ENCODE measurements at regions not wholly inside any gene's neighbourhood (a gene's known extent, or its start where the extent isn't known, plus 50 kb on each side); places are given as distances from the start of the nearest gene placed in this dataset.

DNA sequence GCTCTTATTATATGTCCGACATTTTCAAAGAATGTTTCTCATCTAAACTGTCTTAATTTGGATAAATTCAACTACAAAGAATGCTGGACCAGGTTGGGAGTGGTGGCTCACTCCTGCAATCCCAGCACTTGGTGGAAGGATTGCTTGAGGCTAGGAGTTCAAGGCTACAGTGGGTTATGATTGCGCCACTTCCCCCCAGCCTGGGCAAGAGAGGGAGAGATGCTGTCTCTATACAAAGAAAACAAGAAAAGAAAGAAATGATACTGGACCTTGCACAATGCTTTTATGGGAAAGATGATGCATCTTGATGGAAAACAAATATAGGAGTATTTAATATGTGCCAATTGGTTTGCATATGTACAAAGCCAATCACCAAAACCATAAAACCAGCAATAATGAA is 296.7 kb downstream of the LPIN1 start:
- FAIRE-seq, result no peak
- TF ChIP-seq, protein P1, sequence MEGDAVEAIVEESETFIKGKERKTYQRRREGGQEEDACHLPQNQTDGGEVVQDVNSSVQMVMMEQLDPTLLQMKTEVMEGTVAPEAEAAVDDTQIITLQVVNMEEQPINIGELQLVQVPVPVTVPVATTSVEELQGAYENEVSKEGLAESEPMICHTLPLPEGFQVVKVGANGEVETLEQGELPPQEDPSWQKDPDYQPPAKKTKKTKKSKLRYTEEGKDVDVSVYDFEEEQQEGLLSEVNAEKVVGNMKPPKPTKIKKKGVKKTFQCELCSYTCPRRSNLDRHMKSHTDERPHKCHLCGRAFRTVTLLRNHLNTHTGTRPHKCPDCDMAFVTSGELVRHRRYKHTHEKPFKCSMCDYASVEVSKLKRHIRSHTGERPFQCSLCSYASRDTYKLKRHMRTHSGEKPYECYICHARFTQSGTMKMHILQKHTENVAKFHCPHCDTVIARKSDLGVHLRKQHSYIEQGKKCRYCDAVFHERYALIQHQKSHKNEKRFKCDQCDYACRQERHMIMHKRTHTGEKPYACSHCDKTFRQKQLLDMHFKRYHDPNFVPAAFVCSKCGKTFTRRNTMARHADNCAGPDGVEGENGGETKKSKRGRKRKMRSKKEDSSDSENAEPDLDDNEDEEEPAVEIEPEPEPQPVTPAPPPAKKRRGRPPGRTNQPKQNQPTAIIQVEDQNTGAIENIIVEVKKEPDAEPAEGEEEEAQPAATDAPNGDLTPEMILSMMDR (IDR thresholded peaks at IDR 0.05; ENCODE audit: insufficient read depth, missing control alignments), result no peak
- no peak for DNase-seq (ENCODE audit: insufficient read length, low spot score)

DNA sequence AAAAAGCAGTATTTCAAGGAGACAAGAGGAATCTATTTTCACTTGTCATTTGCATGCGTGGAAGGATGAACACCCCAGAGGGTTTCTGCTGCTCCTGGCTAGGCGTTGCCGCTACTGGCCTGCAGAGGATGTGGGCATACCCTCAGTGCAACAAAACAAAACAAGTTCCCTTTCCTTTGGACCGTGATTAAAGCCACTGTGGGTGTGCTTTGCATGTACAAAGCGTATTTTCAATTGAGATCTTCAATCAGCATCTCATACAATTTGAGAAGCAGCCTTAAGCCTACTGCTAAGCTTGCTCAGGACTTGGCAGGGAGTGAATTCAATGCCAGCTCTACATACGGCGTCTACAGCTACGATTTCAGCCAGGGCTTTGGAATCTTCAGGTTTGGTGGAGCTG is 298.4 kb downstream of the LPIN1 start:
- DNase-seq (ENCODE audit: insufficient read length, low spot score) (no peak), FAIRE-seq (no peak)
- TF ChIP-seq, protein P1 (IDR thresholded peaks at IDR 0.05; ENCODE audit: insufficient read depth, missing control alignments), result no peak

DNA sequence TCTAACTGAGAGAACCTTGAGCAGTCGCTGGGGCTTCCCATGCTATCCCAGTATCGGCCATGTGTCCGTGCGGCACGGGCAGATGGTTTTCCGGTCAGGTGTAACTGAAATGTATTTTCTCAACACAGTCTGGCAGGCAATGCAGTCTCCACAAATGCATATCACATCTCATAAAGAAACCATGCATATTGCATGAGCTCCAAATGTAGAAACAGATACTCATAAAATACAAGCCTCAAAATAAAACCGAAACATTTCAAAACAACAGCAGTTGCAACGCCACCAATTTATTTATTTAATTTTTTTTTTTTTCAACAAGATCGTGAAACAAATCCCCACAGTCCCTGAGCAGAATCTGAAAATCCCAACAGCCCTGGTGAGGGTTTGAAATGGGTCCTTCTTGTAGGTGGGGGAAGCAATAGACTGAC is 299.4 kb downstream of the LPIN1 start:
- no peak for FAIRE-seq
- DNase-seq (ENCODE audit: insufficient read length, low spot score), result no peak
- TF ChIP-seq, protein P1 (IDR thresholded peaks at IDR 0.05; ENCODE audit: insufficient read depth, missing control alignments), result no peak

DNA sequence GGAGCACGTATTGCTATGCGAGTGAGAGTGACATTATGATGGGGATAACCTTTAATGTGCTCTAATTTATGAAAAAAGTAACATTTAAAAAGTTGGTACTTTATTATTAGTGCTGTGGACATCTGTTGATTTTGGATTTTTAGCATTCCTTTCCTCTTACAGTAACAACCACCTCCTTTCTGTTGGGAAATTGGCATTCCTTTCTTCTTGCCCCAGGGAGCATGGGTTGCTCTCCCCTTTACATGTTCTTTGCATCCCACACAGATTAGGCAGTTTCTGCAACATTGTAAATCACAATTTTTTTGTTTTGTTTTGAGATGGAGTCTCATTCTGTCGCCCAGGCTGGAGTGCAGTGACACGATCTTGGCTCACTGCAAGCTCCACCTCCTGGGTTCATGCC is 300.2 kb downstream of the LPIN1 start:
- TF ChIP-seq, protein P1 (IDR thresholded peaks at IDR 0.05; ENCODE audit: insufficient read depth, missing control alignments), result no peak
- DNase-seq (ENCODE audit: insufficient read length, low spot score) (no peak), FAIRE-seq (no peak)

DNA sequence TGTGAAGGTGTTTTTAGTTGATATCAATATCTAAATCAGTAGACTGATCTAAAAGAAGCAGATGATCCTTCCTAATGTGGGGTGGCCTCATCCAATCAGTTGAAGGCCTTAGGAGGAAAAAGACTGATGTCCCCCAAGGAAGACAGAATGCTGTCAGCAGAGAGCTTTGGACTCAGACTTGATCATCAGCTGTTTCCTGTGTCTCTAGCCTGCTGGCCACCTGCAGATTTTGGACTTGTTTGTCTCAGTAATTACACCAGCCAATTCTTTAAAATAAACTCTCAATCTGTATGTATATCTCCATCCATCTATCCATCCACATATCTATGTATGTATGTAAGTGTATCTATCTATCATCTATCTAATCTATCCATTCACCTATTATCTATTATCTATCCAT is 301.3 kb downstream of the LPIN1 start:
- FAIRE-seq (no peak), DNase-seq (ENCODE audit: insufficient read length, low spot score) (no peak)
- TF ChIP-seq, protein P1 (IDR thresholded peaks at IDR 0.05; ENCODE audit: insufficient read depth, missing control alignments), result no peak

DNA sequence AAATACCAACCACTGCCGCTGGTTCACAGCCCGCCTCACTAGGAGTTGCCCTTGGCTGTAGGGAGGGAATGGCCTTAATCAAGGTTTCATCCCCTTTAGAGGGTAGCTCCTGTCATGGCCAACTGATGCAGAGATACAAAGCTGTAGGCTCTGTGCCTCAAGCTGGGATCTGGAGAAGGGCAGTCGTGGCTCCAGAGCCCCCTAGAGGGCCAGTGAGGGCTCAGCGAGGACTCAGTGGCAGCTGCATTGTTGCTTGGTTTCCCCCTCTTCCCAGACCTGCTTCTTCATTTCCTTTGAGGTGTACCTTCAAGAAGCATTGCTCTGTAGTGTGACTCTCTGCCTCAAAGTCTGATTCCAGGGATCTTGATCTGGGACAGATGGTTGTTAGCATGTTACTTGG is 302.1 kb downstream of the LPIN1 start:
- FAIRE-seq (no peak), DNase-seq (ENCODE audit: insufficient read length, low spot score) (no peak)
- TF ChIP-seq, protein P1 (IDR thresholded peaks at IDR 0.05; ENCODE audit: insufficient read depth, missing control alignments), result peak; percentile 23

DNA sequence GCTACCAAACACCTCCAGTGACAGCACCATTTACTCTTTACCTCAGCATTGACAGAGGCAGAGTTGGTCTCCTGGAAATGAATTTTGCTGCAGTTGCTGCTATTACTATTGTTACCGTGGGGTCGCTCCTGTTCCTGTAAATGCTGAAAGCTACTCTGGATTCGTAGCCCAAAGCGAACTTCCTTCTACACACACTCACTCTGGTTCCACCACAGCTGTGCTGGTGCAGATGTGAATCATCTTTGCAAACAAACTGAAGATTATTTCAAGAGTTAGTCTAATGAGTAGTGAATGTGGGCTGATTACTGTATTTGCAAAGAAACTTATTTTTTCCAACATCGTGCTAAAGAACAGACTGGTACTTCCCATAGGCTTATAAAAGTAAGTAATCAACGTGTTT is 304.0 kb downstream of the LPIN1 start:
- DNase-seq (ENCODE audit: insufficient read length, low spot score), result no peak
- TF ChIP-seq, protein P1 (IDR thresholded peaks at IDR 0.05; ENCODE audit: insufficient read depth, missing control alignments), result no peak
- no peak for FAIRE-seq
